GM10248 (cell line): ENCODE measurements at regions not wholly inside any gene's neighbourhood (a gene's known extent, or its start where the extent isn't known, plus 50 kb on each side); places are given as distances from the start of the nearest gene placed in this dataset.
"Not testable (repeated sequence)": the region's sequence is repeated elsewhere in the genome, so short reads cannot be mapped to it uniquely, and the experiment has no call there.

Source experiments
- CTCF ChIA-PET: fragments of 300-600 bp; sonication (Branson Sonifier 250); formaldehyde crosslinking; extraction: SDS; loops from one replicate; lab custom pipeline; 2021; ENCODE audit warnings: antibody characterized with exemption; lab: Yijun Ruan, JAX
- POLR2A ChIA-PET: fragments of 350-650 bp; sonication (Branson Sonifier 250); formaldehyde crosslinking; extraction: SDS; loops from one replicate; lab custom pipeline; 2020; ENCODE audit warnings: antibody characterized with exemption; lab: Yijun Ruan, JAX
- DNase-seq: peaks from one replicate; pipeline ENCODE4 v3.0.0; 2012; ENCODE audit errors: extremely low spot score
- CTCF ChIP-seq: IDR thresholded peaks from 2 replicates; pipeline ENCODE4 v1.5.1; 2012; ENCODE audit warnings: mild to moderate bottlenecking, low read depth; ENCODE audit errors: extremely low read depth, missing control alignments, control extremely low read depth

- POLR2A ChIA-PET = no interaction called here
- CTCF ChIA-PET = interaction anchor here (1.3 to 1.4 kb wide), 2 partner anchors 9 to 10 kb away, joined by 5 to 7 read pairs; no protein-coding TSS in a partner anchor
- TF ChIP-seq CTCF = no peak
- no peak for DNase-seq
Observed at GRCh38 chr11:109963101-109963500, 130.1 kb upstream of the ZC3H12C start.

GRCh38 chr11:109964487-109964886 lies 128.7 kb upstream of the ZC3H12C start:
- ChIA-PET POLR2A (no interaction called here), CTCF (interaction anchor here (0.7 kb wide), 1 partner anchor 18 kb away, joined by 3 read pairs; no protein-coding TSS in a partner anchor)

GRCh38 chr11:109965445-109965844 lies 127.7 kb upstream of the ZC3H12C start:
- DNase-seq, POLR2A ChIA-PET: not testable (repeated sequence)
- CTCF ChIA-PET = interaction anchor here (1.0 to 1.5 kb wide), 4 partner anchors 11 to 412 kb away, joined by 3 read pairs; no protein-coding TSS in a partner anchor

More at GRCh38 chr11:109964487-109964886, 128.7 kb upstream of the ZC3H12C start:
- no peak for DNase-seq
- TF ChIP-seq CTCF = no peak

- POLR2A ChIA-PET, DNase-seq: not testable (repeated sequence)
- CTCF ChIA-PET = interaction anchor here (1.0 to 1.5 kb wide), 4 partner anchors 11 to 411 kb away, joined by 3 read pairs; no protein-coding TSS in a partner anchor
Observed at GRCh38 chr11:109965926-109966325, 127.3 kb upstream of the ZC3H12C start.

GRCh38 chr11:109967136-109967535 lies 126.1 kb upstream of the ZC3H12C start:
- CTCF ChIA-PET, DNase-seq, POLR2A ChIA-PET: not testable (repeated sequence)

- DNase-seq = no peak
- TF ChIP-seq CTCF = no peak
- CTCF ChIA-PET = no interaction called here
- POLR2A ChIA-PET = no interaction called here
Observed at GRCh38 chr11:109968299-109968698, 124.9 kb upstream of the ZC3H12C start.

GRCh38 chr11:109968781-109969180 lies 124.4 kb upstream of the ZC3H12C start:
- ChIA-PET CTCF (interaction anchor here (1.2 to 2.1 kb wide), 2 partner anchors 12 to 16 kb away, joined by 3 to 5 read pairs; no protein-coding TSS in a partner anchor), POLR2A (no interaction called here)
- no peak for DNase-seq
- no peak for TF ChIP-seq CTCF

GRCh38 chr11:109970516-109971183 lies 122.5 kb upstream of the ZC3H12C start:
- TF ChIP-seq CTCF = no peak
- POLR2A ChIA-PET = no interaction called here
- DNase-seq = peak; percentile 34
- CTCF ChIA-PET = interaction anchor here (1.0 to 4.2 kb wide), 11 partner anchors 9 to 108 kb away, joined by 4 to 16 read pairs (median 5); no protein-coding TSS in a partner anchor
